Thoracic aorta (tissue), 2 donors: ENCODE measurements at regions not wholly inside any gene's neighbourhood (a gene's known extent, or its start where the extent isn't known, plus 50 kb on each side); places are given as distances from the start of the nearest gene placed in this dataset.

Experiments
- ATAC-seq: fragments of 150-250 bp; one replicate; pipeline ENCODE4 v1.8.0; 2017; ENCODE audit warnings: low read depth; ENCODE audit not compliant: insufficient number of reproducible peaks, low FRiP score
- DNase-seq: peaks from one replicate; pipeline ENCODE4 v3.0.0-alpha.2; 2020; ENCODE audit warnings: low spot score
- H3K27ac ChIP-seq, 2 donors: fragments of 200-600 bp; sonication (generic); 1 replicate in 1 of 2; 2 replicates in 1 of 2; pipeline ENCODE4 v1.5.1; 2016; ENCODE audit warnings: mild to moderate bottlenecking in 2 of 2, moderate library complexity in 2 of 2
- H3K27me3 ChIP-seq: fragments of 200-600 bp; sonication (generic); replicated peaks from 2 replicates; pipeline ENCODE4 v1.6.0; 2016; ENCODE audit warnings: mild to moderate bottlenecking; ENCODE audit not compliant: insufficient read depth
- H3K36me3 ChIP-seq: fragments of 200-600 bp; sonication (generic); one replicate; pipeline ENCODE4 v1.5.1; 2016
- H3K4me1 ChIP-seq, 2 donors: fragments of 200-600 bp; sonication (generic); 1 replicate in 1 of 2; 2 replicates in 1 of 2; pipeline versions ENCODE4 v1.5.1 to v1.6.0; 2016; ENCODE audit warnings: low read depth in 2 of 2, mild to moderate bottlenecking in 1 of 2; ENCODE audit not compliant: control insufficient read depth in 1 of 2
- H3K4me3 ChIP-seq: fragments of 200-600 bp; sonication (generic); 2 replicates; pipeline ENCODE4 v1.5.1; 2016; ENCODE audit warnings: mild to moderate bottlenecking
- H3K9me3 ChIP-seq: fragments of 200-600 bp; sonication (generic); 2 replicates; pipeline ENCODE4 v1.5.1; 2016
- CTCF ChIP-seq: fragments of 200-600 bp; sonication (generic); IDR thresholded peaks from one replicate; pipeline ENCODE4 v1.5.1; 2019; ENCODE audit warnings: antibody characterized with exemption

GRCh38 chr15:62547584-62547983 is 382.5 kb upstream of the C2CD4B start:
- peaks cover 24 to 73% of the 10 kb centered on the region in 2 donors for H3K4me1 ChIP-seq
- no peak for TF ChIP-seq CTCF
- H3K36me3 ChIP-seq = no peaks in the 10 kb centered on the region
- H3K27ac ChIP-seq = peak overlapping the region; percentile 82 to 85
- H3K9me3 ChIP-seq = no peaks in the 10 kb centered on the region
- DNase-seq (no peak), ATAC-seq (no peak)
- no peaks in the 10 kb centered on the region for H3K27me3 ChIP-seq
- H3K4me3 ChIP-seq = no peak overlapping the region

GRCh38 chr15:62549345-62549970 is 384.4 kb upstream of the C2CD4B start:
- H3K4me3 ChIP-seq = no peak overlapping the region
- H3K27ac ChIP-seq = no peak overlapping the region
- H3K36me3 ChIP-seq = no peaks in the 10 kb centered on the region
- peaks cover 24 to 58% of the 10 kb centered on the region in 2 donors for H3K4me1 ChIP-seq
- no peak for TF ChIP-seq CTCF
- DNase-seq (no peak), ATAC-seq (no peak)
- H3K9me3 ChIP-seq = no peaks in the 10 kb centered on the region
- no peaks in the 10 kb centered on the region for H3K27me3 ChIP-seq

- DNase-seq (no peak), ATAC-seq (no peak)
- H3K4me1 ChIP-seq = peaks cover 24 to 52% of the 10 kb centered on the region in 2 donors
- no peak overlapping the region for H3K27ac ChIP-seq
- no peaks in the 10 kb centered on the region for H3K27me3 ChIP-seq
- no peaks in the 10 kb centered on the region for H3K36me3 ChIP-seq
- TF ChIP-seq CTCF = no peak
- no peaks in the 10 kb centered on the region for H3K9me3 ChIP-seq
- no peak overlapping the region for H3K4me3 ChIP-seq
Measured at GRCh38 chr15:62550106-62550505, 385.0 kb upstream of the C2CD4B start.

- Histone ChIP-seq H3K9me3 (no peaks in the 10 kb centered on the region), H3K27me3 (no peaks in the 10 kb centered on the region), H3K36me3 (no peaks in the 10 kb centered on the region), H3K27ac (no peak overlapping the region), H3K4me1 (peaks cover 6 to 28% of the 10 kb centered on the region in 2 donors), H3K4me3 (no peak overlapping the region)
- no peak for TF ChIP-seq CTCF
- ATAC-seq (no peak), DNase-seq (no peak)
Measured at GRCh38 chr15:62552444-62552843, 387.4 kb upstream of the C2CD4B start.

GRCh38 chr15:62553911-62554563 is 389.0 kb upstream of the C2CD4B start:
- ATAC-seq (no peak), DNase-seq (no peak)
- TF ChIP-seq CTCF = no peak

More at GRCh38 chr15:62553911-62554563, 389.0 kb upstream of the C2CD4B start:
- Histone ChIP-seq H3K27me3 (no peaks in the 10 kb centered on the region), H3K27ac (no peak overlapping the region), H3K4me3 (no peak overlapping the region), H3K4me1 (peaks cover 9 to 25% of the 10 kb centered on the region in 2 donors), H3K36me3 (no peaks in the 10 kb centered on the region), H3K9me3 (no peaks in the 10 kb centered on the region)
